GM10266 (cell line): ENCODE measurements at regions not wholly inside any gene's neighbourhood (a gene's known extent, or its start where the extent isn't known, plus 50 kb on each side); places are given as distances from the start of the nearest gene placed in this dataset.

Experiments
- DNase-seq: peaks from one replicate; pipeline ENCODE4 v3.0.0; 2012; ENCODE audit errors: extremely low spot score
- TF ChIP-seq, protein P1 (sequence below): IDR thresholded peaks from 2 replicates; pipeline ENCODE4 v1.5.1; 2012; ENCODE audit warnings: mild to moderate bottlenecking, low read depth; ENCODE audit not compliant: control insufficient read depth, insufficient read depth; ENCODE audit errors: missing control alignments

DNA sequence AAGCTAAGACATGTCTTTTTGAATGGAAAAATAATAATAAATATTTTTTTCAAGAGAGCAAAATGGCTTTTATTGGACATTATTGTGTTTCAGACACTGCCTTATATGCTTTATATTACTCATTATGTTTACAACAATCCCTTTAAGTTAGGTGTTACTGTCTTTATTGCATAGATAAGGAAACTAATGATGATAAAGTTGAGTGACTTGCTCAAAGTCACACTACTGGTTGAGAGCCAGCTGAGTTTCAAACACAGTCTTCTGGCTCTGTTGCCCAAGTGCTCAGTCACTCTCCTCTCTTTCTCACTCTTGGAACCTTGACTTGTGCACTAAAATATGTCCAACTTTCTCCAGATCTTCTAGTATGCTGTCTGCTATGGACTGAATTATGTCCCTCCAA lies 71.5 kb upstream of the SLC39A8 start:
- DNase-seq, result no peak
- TF ChIP-seq, protein P1, sequence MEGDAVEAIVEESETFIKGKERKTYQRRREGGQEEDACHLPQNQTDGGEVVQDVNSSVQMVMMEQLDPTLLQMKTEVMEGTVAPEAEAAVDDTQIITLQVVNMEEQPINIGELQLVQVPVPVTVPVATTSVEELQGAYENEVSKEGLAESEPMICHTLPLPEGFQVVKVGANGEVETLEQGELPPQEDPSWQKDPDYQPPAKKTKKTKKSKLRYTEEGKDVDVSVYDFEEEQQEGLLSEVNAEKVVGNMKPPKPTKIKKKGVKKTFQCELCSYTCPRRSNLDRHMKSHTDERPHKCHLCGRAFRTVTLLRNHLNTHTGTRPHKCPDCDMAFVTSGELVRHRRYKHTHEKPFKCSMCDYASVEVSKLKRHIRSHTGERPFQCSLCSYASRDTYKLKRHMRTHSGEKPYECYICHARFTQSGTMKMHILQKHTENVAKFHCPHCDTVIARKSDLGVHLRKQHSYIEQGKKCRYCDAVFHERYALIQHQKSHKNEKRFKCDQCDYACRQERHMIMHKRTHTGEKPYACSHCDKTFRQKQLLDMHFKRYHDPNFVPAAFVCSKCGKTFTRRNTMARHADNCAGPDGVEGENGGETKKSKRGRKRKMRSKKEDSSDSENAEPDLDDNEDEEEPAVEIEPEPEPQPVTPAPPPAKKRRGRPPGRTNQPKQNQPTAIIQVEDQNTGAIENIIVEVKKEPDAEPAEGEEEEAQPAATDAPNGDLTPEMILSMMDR, result no peak

DNA sequence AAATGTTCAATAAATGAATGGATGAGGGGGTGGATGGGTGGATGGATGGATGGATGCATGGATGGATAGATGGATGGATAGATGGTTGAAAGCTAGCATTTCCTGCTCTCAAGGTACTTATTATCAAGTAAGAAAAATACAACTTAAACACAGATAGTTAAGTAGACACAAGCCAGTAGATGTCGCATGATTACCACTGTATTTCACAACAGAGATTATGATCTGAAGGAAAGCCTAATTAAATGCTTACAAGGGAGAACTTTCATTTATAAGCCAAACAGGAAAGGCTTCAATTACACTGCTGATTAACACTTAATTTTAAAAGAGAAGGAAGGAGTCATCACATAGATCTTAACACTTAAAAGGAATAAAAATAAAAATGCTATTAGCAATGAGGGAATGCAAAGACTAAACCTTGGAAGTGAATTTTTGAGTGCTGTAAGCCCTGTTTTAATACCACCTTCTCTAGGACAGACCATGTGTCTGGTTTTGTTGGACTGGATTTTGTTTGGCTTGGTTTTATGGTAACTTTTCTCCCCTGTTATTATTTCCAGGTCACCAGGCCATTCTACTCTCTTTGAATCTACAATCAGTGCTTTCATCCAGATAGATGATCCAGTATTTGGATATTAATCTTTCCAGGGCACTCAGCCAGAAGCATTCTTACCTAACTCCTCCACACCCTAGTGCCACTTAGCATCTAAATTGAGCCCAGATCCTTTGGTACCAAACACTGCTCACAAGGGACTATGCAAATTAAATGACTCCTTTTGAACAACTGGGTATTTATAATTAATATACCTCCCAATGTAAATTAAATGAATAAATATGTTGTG lies 75.5 kb upstream of the SLC39A8 start:
- no peak for DNase-seq
- TF ChIP-seq, protein P1, result no peak

DNA sequence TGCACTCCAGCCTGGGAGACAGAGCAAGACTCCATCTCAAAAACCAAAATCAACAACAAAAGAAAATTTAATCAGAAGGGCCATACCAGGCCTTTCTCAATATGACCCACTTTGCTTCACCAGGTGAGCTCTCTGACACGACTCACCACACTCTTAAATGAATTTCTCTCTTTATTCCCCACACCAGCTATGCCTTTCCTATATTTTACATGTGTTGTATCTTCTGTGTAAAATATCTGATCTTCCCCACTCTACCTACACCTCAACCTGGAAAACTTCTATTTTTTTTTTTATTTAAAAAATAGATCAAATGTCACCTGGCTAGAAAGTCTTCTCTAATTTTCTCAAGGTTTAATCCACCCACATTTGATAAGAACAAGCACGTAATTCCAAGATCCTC lies 77.6 kb upstream of the SLC39A8 start:
- no peak for DNase-seq
- TF ChIP-seq, protein P1, result no peak

DNA sequence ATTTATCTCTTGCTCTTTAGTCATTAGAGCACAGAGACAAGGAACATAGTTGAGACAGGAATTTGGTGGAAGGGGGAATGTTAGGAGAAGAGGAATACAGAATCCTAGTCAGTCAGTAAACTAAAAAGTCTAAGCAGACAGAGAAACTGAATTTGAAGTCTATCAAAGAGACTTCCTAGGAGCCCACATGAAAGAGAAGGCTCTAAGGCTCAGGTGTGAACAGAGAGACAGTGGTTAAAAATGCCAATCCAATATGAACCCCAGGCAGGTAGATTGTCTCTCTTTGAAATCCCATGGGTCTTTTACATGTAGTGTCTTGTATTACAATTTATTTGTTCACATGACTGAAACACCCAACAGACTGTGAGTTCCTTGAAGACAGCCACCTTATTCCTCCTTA lies 77.8 kb upstream of the NFKB1 start:
- no peak for DNase-seq
- TF ChIP-seq, protein P1, result no peak

DNA sequence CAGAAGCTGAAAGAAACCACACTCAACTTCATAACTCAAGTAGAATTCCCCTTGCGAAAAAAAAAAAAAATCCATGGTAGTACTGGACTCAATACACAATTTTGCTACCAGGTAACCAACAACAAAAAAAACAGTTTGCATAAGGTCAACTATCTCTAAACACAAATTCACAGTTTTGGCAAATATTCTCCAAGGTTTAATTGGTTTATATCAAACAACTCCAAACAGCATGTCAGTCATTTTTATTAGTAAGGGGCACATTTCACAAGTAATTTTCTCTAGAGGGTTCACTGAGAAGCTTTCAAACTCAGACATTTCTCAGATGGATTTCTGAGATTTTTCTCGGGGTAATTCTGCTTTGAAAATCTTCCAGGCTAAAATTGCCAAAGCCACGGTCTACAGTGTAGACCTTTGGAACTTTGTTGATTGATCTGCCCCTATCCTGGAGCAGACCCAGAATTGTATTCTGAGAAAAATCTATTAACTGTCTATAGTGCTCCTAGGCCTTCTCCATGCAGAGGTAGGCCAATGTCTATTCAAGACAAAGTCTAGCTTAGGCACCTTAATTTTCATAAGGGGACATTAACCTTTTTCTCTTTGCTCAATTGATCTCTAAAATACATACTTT lies 73.7 kb upstream of the NFKB1 start:
- no peak for DNase-seq
- TF ChIP-seq, protein P1, result no peak

DNA sequence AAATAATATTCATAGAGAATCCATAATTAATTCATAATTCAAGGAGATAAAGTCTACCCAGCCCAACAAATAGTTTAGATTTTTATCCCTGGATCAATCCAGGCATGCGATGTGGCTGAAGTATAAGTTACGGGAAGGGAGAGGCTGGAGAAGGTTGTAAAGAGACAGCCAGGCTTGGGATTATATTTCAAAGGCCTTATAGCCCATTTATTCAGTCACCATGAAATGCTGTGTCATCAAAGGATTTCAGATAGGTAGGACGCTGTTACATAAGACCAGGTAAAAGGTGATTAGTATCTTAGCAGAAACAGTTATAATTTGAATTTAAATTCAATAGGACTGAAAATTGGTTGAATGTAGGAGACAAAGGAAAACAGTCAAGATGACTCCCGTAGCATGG lies 73.0 kb upstream of the NFKB1 start:
- TF ChIP-seq, protein P1, result no peak
- DNase-seq, result no peak

DNA sequence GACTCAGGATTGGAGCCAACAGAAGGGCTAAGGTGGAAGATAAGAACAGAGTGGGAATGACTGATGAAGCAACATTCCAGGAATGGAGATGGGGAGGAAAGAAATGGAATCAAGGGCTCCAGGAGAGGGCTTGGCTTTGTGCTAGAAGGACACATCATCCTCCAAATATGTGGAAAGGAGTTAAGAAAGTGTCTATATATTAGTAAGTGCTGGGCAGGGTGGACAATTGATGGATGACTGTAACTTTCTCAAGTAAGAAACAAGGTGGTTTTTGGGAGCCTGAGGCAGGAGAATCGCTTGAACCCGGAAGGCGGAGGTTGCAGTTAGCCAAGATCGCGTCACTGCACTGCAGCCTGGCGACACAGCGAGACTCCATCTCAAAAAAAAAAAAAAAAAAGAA lies 71.6 kb upstream of the NFKB1 start:
- DNase-seq, result no peak
- TF ChIP-seq, protein P1, result no peak
